NT2/D1 (cell line): ENCODE measurements at regions not wholly inside any gene's neighbourhood (a gene's known extent, or its start where the extent isn't known, plus 50 kb on each side); places are given as distances from the start of the nearest gene placed in this dataset.

Source experiments
- YY1 ChIP-seq: IDR thresholded peaks from 2 replicates; pipeline ENCODE4 v1.6.1; 2011; ENCODE audit not compliant: insufficient read length, insufficient read depth
- ZNF274 ChIP-seq: IDR thresholded peaks from 2 replicates; pipeline ENCODE4 v1.6.1; 2011; ENCODE audit warnings: mild to moderate bottlenecking, low read depth, low read length

- TF ChIP-seq YY1 (no peak), ZNF274 (no peak)
These were observed 285.1 kb downstream of the TMEM114 start for GRCh38 chr16:8305201-8305600.
